Neural crest cell (in vitro differentiated cells): ENCODE measurements at regions not wholly inside any gene's neighbourhood (a gene's known extent, or its start where the extent isn't known, plus 50 kb on each side); places are given as distances from the start of the nearest gene placed in this dataset.

Experiments used
- DNase-seq: peaks from one replicate; pipeline ENCODE4 v3.0.0; 2021; ENCODE audit warnings: low read depth, mixed read lengths, low spot score
- H3K27ac Mint-ChIP-seq: one replicate; pipeline ENCODE4 v1.8.0; 2021; ENCODE audit warnings: mild to moderate bottlenecking, mixed read lengths; ENCODE audit not compliant: unreplicated experiment
- H3K27me3 Mint-ChIP-seq: 2 replicates; pipeline ENCODE4 v1.8.0; 2021; ENCODE audit warnings: low read depth, mild to moderate bottlenecking, mixed read lengths
- H3K36me3 Mint-ChIP-seq: 2 replicates; pipeline ENCODE4 v1.8.0; 2021; ENCODE audit warnings: low read depth, mild to moderate bottlenecking, mixed read lengths
- H3K4me1 Mint-ChIP-seq: 2 replicates; pipeline ENCODE4 v1.8.0; 2021; ENCODE audit warnings: mixed read lengths
- H3K4me3 Mint-ChIP-seq: one replicate; pipeline ENCODE4 v1.8.0; 2021; ENCODE audit warnings: mild to moderate bottlenecking, mixed read lengths
- H3K9me3 Mint-ChIP-seq: 2 replicates; pipeline ENCODE4 v1.8.0; 2021; ENCODE audit warnings: mixed read lengths
- TF ChIP-seq, protein P1 (sequence below): fragments of 200-600 bp; sonication (generic); conservative IDR thresholded peaks from 2 replicates; pipeline ENCODE4 v1.5.0; 2021; ENCODE audit warnings: antibody characterized with exemption, mild to moderate bottlenecking

DNA sequence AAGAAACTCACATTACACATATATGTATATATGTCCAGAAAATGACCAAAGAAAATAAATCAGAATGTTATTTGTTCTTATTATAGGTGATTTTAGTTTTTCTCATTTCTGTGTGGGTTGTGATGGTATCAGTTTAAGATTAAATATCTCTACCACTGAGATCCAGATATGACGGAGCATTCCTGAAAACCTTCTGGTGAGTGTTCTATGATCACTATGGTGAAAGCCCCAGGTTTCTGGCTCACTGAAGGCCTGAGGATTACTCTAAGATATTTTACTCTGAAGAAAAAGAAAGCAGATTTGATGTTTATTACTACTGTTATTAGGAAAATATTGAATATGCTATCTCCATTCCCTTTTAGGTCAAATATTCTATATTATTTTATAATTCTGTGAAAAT, 62.8 kb upstream of the L3MBTL3 start:
- Mint-ChIP-seq H3K27me3 (no peaks in the 10 kb centered on the region), H3K36me3 (no peaks in the 10 kb centered on the region), H3K9me3 (no peaks in the 10 kb centered on the region)

DNA sequence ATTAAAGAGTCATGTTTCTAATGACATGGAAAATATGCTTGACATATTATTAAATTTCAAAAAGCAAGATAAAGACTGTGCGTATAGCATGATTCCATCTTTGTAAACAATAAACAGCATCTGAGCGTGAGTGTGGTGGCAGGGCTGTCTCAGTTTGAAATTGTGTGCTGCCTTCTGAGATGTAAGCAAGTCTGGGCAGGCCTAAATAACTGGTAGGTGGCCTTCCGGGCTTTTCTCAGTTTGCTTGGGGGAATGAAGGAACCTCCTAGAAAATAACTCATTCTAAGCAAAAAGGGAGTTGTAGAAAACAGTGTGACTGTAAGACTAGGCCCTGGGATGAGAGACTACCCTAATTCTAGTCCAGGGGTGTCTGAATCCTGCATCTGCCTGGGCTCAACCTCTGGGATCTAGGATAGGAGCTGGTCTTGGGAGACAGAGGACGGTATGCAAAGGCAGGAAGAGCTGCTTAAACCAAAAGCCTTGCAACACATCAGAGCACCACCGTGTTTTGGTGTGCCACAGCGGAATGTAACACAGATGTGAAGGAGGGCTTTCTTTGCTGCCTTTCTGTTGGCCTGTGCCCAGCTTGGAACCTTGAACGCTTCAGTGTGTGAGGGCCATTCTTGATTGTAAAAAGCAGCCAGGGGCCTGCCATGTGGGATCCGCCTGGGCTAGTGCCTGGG, 63.5 kb upstream of the L3MBTL3 start:
- Mint-ChIP-seq H3K4me3 (no peak overlapping the region), H3K4me1 (no peaks in the 10 kb centered on the region), H3K27ac (no peak overlapping the region)

More for the DNA sequence above, 62.8 kb upstream of the L3MBTL3 start:
- TF ChIP-seq, protein P1, sequence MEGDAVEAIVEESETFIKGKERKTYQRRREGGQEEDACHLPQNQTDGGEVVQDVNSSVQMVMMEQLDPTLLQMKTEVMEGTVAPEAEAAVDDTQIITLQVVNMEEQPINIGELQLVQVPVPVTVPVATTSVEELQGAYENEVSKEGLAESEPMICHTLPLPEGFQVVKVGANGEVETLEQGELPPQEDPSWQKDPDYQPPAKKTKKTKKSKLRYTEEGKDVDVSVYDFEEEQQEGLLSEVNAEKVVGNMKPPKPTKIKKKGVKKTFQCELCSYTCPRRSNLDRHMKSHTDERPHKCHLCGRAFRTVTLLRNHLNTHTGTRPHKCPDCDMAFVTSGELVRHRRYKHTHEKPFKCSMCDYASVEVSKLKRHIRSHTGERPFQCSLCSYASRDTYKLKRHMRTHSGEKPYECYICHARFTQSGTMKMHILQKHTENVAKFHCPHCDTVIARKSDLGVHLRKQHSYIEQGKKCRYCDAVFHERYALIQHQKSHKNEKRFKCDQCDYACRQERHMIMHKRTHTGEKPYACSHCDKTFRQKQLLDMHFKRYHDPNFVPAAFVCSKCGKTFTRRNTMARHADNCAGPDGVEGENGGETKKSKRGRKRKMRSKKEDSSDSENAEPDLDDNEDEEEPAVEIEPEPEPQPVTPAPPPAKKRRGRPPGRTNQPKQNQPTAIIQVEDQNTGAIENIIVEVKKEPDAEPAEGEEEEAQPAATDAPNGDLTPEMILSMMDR: no peak
- H3K4me1 Mint-ChIP-seq: no peaks in the 10 kb centered on the region
- H3K4me3 Mint-ChIP-seq: no peak overlapping the region
- DNase-seq: no peak
- no peak overlapping the region for H3K27ac Mint-ChIP-seq

DNA sequence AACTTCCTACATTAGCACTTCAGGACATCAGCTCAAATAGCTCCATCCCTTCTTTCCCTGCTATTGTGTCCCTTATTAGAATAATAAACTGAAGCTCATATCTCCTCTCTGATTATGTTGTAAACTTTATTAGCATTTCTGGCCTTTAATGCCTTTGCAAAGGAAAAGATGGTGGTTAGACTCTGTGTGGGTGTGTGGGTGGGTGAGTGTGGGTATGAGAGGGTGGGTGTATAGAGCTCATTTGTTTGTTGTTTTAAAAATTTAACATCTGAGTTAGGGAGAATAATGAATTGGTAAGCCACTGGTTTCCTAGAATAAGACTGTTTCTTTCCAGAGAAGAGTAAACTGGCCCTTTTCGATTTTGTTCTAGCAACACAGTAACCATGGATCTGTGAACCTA, 70.6 kb upstream of the L3MBTL3 start:
- H3K36me3 Mint-ChIP-seq: no peaks in the 10 kb centered on the region
- H3K9me3 Mint-ChIP-seq: no peaks in the 10 kb centered on the region
- TF ChIP-seq, protein P1: no peak
- no peak overlapping the region for H3K27ac Mint-ChIP-seq
- H3K27me3 Mint-ChIP-seq: no peaks in the 10 kb centered on the region
- DNase-seq: no peak
- H3K4me3 Mint-ChIP-seq: no peak overlapping the region
- H3K4me1 Mint-ChIP-seq: no peaks in the 10 kb centered on the region

More for the DNA sequence above, 63.5 kb upstream of the L3MBTL3 start:
- no peak for DNase-seq
- no peaks in the 10 kb centered on the region for H3K27me3 Mint-ChIP-seq
- no peaks in the 10 kb centered on the region for H3K36me3 Mint-ChIP-seq
- TF ChIP-seq, protein P1: no peak
- no peaks in the 10 kb centered on the region for H3K9me3 Mint-ChIP-seq

DNA sequence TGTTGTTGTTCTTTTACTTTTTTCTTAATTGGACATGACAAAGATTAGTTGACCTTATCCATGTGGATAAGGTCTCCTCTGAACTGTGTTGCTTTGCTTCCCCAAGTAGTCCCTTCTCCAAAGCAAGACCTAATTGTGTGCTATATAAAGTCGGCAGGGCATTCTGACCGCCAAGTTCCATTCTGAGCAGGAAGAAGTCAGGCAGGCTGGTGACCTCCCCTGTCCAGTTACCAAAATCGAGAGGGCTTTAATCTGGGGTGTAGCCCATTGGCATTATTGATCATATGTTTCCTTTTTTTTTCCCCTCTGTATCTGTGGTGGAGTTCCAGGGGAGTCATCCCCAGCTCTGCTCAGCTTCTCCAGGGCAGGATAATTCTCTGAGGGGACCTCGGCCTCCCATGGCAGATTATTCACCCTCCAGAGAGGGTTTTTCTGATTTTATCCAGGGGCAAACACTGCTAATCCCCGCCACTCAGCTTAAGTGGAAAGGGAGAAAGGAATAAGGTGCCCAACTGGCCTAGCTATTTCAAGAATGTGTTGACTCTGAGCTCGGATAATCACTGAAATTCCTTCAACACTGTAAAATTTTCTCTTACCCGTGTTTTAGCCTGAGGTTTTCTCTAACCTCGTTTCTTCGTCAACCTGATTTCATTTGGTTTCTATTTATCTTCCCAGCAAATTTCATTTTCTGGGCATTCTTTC, 71.8 kb upstream of the L3MBTL3 start:
- Mint-ChIP-seq H3K36me3 (no peaks in the 10 kb centered on the region), H3K9me3 (no peaks in the 10 kb centered on the region), H3K4me1 (no peaks in the 10 kb centered on the region), H3K27me3 (no peaks in the 10 kb centered on the region), H3K27ac (no peak overlapping the region), H3K4me3 (no peak overlapping the region)
- no peak for DNase-seq
- TF ChIP-seq, protein P1: no peak

DNA sequence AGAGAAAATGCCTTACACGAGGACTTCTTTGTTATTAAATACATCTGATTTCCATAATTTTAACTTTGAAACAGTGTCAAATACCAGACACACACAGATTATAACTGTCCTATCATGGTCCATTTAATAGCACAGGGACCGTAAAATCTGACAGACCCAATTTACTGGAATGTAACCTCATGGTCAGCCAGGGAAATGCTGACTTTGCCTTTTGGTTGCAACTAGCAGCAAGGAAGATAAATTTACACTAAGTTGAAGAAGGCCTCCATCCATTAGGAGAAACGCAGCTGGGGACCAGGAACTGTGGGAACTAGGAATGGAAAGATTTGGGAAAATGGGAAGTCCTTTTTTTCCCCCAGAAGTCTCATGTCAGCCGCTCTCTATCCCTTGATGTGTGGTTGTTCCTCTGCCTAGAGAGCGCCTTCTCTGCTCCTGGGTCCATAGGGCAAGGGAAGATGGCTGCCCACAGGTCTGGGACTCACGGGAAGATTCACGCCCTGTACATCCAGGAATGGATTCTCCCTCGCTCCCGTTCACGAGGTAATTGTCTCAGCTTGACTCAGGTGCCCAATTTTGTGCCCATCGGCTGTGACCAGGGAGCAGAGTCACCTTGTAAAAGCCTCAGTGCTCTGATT, 74.6 kb upstream of the L3MBTL3 start:
- H3K4me1 Mint-ChIP-seq: no peaks in the 10 kb centered on the region
- no peaks in the 10 kb centered on the region for H3K36me3 Mint-ChIP-seq
- H3K9me3 Mint-ChIP-seq: no peaks in the 10 kb centered on the region
- TF ChIP-seq, protein P1: no peak
- no peaks in the 10 kb centered on the region for H3K27me3 Mint-ChIP-seq
- no peak for DNase-seq
- H3K27ac Mint-ChIP-seq: no peak overlapping the region
- no peak overlapping the region for H3K4me3 Mint-ChIP-seq
